ENCODE measurements at regions not wholly inside any gene's neighbourhood (a gene's known extent, or its start where the extent isn't known, plus 50 kb on each side); places are given as distances from the start of the nearest gene placed in this dataset.
"Not testable (repeated sequence)": the region's sequence is repeated elsewhere in the genome, so short reads cannot be mapped to it uniquely, and the experiment has no call there.

DNA sequence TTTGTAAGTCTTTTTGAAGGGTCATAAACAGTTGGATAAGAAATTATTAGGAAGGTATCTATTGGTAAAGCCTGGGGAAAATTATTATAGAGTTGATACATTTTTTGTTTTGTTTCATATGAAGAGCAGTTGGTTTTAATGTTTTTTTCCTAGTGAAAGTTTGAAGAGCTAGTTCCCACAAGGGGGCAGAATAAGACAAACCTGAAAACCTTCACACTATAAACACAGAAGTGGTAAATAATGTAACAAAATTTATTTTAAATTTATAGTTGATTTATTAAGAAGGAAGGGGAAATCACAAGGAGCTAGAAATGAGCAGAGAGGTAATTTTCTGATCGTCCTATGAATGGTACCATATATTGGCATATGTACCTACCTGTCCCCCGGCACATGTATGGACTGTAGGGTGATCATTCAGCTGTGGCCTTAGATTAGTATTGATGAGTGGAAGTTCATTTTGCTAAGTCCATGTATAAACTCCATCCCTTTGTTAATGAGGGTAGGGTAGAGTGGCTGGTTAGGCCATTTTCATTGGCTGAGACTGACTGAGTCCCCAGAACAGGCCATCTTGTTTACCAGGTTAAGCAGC is 116.3 kb downstream of the TANC2 start:
- no peak for DNase-seq

DNA sequence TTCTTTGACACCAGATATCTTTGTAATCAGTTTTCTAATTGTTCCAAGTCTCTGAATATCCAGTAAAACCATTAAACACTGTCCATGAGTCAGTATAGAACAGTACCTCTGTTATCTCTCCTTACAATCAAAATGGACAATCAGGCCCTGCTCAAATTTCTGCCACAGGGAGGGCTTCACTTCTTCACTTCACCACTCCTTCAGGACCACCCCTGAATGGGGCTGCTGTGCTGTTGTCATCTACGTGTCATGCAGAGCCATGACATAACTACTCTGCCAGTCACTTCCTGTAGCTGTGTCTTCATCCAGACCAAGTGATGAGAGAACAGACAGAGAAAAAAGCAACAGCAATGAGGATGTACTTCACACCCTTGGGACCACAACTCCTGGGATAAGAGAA is 116.9 kb downstream of the TANC2 start:
- DNase-seq: no peak

DNA sequence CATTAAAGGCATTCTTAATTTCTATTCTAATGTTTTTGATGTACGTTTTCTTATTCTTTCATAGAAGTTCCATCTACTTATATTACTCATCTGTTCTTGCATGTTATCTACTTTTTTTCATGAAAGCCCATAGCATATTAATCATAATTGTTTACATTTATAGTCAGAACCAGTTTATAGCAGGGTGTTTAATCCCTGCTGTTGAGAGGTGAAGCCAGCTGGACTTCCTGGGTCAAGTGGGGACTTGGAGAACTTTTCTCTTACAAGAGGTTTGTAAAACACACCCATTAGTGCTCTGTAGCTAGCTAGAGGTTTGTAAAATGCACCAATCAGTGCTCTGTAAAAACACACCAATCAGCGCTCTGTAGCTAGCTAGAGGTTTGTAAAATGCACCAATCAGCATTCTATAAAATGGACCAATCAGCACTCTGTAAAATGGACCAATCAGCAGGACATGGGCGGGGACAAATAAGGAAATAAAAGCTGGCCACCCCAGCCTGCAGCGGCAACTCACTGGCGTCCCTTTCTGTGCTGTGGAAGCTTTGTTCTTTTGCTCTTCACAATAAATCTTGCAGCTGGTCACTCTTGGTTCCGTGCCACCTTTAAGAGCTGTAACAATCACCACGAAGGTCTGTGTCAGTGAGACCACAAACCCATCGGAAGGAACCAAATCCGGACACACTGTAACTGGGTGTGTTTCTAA is 120.6 kb downstream of the TANC2 start:
- DNase-seq: no peak

DNA sequence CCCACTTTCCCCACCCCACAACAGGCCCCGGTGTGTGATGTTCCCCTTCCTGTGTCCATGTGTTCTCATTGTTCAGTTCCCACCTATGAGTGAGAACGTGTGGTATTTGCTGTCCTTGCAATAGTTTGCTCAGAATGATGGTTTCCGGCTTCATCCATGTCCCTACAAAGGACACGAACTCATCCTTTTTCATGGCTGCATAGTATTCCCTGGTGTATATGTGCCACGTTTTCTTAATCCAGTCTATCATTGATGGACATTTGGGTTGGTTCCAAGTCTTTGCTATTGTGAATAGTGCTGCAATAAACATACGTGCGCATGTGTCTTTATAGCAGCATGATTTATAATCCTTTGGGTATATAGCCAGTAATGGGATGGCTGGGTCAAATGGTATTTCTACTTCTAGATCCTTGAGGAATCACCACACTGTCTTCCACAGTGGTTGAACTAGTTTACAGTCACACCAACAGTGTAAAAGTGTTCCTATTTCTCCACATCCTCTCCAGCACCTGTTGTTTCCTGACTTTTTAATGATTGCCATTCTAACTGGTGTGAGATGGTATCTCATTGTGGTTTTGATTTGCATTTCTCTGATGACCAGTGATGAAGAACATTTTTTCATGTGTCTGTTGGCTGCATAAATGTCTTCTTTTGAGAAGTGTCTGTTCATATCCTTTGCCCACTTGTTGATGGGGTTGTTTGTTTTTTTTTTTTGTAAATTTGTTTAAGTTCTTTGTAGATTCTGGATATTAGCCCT is 124.5 kb downstream of the TANC2 start:
- DNase-seq: not testable (repeated sequence)

DNA sequence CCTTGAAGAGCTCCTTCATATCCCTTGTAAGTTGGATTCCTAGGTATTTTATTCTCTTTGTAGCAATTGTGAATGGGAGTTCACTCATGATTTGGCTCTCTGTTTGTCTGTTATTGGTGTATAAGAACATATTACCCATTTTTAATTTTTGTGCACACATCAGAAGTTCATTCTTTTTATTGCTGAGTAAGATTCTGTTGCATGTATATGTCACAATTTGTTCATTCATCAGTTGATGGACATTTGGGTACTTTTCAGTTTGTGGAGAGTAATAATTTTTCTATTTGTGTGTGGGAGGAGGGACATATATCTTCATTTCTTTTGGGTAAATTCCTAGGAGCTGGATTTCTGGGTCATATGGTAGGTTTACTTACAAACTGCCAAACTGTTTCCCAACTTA is 125.9 kb downstream of the TANC2 start:
- not testable (repeated sequence) for DNase-seq

DNA sequence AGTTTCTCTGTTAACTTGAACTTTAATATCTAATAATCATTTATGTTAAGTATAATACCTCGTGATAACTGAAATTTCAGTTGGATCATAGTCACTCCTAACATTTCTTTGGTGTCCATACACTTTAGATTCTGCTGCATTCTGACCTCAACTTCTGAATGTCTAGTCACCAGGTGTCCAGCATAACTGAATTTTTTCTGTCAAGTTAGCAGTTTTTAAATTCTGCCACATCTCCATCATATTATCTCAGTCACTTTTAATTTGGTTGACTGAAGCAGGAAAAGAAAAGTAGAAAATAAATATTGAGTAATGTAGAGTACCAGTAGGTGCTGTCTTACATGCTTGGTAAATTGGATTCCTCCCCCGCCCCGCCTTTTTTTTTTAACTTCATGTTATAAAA is 128.6 kb downstream of the TANC2 start:
- DNase-seq: no peak

DNA sequence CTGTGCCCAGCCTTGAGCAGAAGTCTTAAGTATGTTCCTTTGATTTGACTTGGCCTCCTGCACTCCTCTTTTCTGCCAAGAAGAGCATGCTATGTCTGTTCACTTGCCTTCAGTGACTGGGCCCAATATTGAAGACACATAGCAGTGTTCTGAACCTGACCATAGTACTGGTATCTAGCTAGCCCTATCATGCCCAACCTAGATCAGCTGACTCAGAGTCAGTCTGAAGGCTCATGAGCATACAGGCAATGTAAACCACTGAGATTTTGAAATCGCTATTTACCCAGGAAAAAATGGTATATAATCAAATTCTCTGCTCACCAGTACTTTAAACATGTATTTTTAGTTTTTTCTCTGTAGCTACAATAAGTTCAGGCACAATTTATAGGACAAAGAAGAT is 129.4 kb downstream of the TANC2 start:
- no peak for DNase-seq

DNA sequence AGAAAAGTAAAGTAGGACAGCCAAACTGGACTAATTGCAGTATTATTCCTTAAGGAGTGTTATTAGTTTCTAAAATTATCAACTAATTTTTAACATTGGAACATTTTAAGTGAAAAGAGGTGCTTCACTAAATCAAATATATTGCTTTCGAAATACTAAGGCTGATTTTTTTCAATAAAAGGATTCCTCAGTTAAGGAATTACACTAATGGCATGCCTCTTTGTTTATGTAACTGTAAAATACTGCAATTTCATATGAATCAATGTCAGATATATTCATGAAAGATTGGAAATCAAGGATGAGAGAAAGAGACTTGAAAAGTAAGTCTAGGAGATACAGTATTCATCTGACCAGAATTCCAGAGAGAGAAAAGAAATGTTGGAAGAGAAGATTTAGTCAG is 129.8 kb downstream of the TANC2 start:
- DNase-seq: no peak

DNA sequence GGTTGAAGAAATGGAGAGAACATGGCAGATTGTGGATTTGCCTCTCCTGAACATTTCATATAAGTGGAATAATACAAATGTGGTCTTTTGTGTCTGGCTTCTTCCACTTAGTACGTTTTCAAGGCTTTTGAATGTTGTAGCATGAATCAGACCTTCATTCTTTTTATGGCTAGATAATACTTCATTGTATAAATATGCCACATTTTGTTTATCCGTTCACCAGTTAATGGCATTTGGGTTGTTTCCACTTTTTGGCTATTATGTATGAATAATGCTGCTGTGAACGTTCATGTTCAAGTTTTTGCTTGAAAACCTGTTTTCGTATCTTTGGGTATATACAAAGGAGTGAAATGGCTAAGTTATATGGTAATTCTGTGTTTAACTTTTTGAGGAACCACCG is 130.4 kb downstream of the TANC2 start:
- no peak for DNase-seq

DNA sequence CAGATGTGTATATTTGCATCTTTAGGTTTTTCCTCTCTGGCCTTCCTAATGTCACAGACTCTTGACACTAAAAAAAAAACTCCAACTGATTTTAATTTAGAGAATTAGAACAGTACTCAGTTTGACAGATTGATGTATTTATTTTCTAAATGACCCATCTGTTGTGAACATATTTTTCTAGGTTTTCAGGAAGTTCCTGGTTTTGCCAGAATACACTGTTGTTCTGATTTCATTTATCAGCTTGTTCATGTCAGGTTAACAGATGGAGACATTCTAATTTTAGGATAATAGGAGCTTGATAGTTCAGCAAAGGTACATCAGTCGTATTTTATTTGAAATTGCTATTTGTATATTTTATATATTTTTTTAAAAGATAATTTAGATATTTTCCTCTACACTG is 133.4 kb downstream of the TANC2 start:
- no peak for DNase-seq

DNA sequence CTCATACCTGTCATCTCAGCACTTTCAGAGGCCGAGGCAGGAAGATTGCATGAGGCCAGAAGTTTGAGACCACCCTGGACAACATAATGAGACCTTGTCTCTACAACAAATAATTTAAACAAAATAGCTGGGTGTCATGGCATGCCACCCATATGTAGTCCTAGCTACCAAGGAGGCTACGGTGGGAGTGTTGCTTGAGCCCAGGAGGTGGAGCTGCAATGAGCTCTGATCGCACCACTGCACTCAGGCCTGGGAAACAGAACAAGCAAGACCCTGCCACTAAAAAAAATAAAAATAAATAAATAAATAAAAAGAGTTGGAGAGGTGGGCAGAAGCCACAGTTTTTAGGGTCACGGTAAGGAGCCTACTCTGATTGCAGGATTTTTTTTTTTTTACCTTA is 136.0 kb downstream of the TANC2 start:
- DNase-seq: no peak

DNA sequence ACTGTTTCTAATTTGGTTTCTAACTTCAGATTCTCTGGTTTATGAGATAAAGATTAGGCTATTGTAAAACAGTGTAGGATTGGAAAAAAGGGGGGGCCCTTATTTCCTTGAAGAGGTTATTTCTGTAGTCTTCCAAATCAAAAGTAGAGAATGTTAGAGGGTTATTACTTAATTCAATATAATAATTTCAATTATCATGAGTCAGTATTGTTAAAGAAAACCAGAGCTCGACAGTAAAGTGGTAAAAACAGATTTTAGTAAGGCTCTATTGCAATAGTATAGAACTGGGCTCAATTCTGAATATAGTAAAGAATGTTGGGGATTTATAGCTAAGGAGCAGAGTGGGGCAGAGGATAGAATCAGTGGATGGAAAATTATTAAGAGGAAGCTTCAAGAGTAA is 140.0 kb downstream of the TANC2 start:
- DNase-seq: no peak

DNA sequence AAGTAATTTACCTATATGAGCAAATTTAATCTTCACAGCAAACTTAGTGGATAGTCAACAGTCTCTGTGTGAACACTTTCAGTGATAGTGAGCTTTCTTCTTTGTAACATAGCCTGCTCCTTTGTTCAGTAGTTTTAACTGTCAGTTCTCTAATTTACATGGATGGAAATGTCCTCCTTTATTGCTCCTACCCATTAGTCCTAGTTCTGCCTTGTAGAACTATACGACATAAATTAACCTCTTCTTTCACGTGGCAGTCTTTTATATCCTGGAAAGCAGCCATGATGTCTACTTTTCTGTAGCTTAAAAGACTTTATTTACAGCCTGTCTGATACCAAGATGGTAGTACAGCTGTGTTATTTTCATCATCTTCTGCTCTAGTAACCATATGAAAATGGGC is 143.6 kb downstream of the TANC2 start:
- no peak for DNase-seq

DNA sequence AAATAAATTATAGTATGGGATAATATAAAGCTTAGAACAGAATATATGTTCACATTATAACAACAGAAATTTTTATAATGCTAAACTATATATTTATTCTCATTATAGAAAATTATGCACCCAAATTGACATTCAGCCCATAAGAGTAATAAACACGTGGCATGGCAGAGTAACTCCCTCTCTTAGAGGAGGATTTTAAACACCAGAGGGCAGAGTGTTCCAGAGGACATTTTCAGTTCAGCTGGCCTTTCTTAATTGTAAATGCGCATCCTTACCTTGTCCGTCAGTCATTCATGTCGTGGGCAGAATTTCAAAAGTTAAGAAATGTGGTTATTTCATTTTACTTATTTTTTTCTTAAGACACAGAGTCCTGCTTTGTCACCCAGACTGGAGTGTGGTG is 147.1 kb downstream of the TANC2 start:
- no peak for DNase-seq

DNA sequence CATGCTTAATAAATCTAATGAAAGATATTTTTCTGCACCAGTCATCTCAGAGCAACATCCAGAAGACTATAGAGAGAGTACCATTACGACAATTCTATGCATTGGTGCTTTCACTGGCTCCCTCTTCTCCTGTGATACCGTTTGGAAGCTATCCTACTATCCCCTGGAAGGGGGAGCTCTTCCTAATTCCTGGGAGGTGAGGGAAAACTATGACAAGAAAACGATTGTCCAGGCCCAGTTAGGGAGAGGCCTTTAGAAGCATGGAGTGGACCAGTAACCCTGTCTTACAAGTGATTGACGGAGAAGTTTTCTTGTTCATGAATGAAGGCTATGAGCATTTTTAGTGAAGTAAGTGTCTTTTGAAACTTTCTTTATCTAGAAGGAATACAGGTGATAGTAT is 150.2 kb downstream of the TANC2 start:
- DNase-seq: no peak

DNA sequence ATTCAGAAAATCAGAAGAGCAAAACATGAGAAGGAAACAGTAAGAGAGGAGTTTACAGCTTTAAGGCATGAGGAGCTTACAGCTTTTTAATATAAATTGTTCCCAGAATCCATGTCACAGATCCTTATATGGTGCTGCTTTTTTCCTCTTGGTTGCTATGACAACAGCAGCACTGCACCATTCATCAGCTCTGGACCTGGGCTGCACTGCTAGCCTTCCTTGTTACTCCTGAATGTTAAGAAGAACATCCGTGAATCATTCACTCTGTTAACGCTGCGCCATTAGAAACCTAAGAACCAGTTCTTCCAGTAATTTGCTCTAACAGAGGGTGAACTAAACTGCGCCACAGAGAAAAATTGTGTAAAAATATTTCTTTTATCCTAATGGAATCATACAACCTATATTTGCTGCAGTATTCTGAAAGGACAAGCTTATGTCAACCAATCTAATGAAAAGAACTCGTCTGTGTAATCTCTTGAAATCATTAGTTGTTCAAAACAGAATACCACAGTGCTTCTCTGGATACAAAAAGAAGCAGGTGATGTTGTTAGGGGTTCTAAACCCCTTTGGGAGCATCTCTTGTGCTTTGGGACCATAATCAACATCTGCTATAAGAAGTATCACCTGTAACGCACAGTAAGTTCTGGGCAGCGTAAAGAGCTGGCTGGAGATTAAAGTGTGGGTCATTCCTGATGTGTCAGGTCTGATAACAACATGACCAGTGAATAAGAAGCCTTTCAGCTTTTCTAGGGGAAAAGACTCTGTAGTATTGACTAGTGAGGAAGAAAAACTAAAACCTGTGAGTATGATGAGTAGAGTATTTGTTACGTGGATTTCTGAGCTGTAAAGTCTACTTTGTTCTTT is 151.2 kb downstream of the TANC2 start:
- DNase-seq: no peak

DNA sequence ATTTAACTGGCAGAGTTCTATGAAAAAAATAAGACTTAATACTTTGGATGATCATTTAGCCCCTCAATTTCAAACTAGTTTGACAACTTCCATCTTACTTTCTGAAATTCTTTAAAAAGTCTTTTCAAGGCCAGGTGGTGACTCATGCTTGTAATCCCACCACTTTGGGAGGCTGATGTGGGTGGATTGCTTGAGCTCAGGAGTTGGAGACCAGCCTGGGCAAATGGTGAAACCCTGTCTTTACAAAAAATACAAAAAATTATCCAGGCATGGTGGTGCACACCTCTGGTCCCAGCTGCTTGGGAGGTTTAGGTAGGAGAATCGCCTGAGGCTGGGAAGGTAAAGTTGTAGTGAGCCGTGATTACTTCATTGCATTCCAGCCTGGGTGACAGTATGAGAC is 154.4 kb downstream of the TANC2 start:
- DNase-seq: no peak

DNA sequence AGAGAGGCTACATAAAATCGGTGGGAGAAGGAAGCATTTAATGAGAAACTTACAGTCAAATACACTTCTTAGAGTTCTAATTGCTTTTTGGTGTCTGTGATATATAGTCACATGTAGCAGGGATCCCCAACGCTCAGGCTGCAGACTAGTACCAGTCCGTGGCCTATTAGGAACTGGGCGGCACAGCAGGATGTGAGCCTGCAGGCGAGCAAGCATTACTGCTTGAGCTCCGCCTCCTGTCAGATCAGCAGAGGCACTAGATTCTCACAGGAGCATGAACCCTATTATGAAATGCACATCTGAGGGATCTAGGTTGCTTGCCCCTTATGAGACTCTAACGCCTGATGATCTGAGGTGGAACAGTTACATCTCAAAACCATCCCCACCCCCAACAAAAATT is 158.5 kb downstream of the TANC2 start:
- no peak for DNase-seq

DNA sequence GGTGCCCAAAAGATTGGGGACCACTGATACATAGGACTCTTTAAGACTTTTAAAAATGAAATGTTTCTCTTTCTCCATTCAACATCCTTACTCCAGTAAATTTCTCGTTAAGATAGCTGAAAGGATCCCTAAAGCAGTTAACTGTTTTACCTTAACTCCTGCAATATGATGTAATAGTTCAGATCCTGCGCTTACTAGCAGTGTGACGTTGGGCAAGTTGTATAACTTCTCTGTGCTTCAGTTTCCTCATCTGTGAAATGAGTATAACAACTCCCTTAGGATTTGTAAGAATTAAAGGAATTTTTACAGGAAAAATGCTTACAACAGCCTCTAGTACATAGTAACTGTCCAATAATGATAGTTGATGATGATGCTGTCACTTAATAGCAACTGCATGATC is 158.9 kb downstream of the TANC2 start:
- no peak for DNase-seq

DNA sequence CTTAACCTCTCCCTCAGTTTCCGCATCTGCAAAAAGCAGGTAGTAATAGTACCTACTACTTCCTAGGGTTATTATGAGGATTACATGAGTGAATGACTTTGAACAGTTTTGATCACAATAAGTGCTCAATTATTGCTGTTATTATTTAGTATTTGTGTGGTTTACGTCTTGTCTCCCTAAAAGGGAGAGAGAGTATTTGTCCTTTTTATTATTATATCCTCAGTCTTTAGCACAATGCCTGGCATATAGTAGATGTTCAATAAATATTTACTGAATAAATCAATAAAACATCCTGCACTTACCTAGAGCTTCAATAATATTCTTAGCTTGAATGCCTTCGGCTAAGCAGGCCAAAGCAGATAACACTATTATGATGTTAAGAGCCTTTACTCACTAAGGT is 160.0 kb downstream of the TANC2 start:
- no peak for DNase-seq

DNA sequence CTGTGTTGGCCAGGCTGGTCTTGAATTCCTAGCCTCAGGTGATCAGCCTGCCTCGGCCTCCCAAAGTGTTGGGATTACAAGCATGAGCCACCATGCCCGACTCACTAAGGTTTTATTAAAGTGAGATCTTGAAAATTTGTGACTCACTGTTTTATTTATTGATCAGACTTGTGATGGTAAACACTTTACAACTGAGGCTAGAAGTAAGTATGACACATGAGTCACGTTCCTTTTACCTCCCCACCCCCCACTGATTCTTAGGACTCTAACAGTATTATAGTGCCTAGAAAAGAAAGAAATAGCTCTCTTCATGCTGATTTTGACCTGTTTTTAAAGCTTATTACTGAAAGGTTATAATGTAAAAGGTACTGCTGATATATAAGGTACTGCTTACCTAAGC is 160.6 kb downstream of the TANC2 start:
- DNase-seq: no peak

DNA sequence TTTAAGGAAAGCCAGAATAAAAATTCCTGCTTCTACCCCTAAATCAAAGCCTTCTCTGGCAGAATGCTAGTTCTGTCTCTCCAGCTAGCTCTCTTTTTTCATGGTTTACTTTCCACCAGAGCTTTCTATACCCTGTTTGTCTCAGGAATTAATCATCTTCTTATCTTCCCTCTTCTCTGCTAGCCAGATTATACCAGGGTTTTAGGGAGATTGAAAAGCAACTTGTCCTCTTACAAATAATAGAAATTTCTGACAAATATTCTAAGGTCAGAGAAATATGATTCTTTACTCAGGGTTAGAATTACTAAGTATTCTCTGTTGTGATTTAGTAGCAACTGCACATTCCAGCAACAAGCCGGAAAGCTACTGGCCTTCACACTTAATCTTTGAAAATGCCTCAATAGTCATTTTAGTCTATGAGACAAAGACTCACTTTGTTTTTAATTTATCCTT is 166.4 kb downstream of the TANC2 start:
- DNase-seq: no peak

DNA sequence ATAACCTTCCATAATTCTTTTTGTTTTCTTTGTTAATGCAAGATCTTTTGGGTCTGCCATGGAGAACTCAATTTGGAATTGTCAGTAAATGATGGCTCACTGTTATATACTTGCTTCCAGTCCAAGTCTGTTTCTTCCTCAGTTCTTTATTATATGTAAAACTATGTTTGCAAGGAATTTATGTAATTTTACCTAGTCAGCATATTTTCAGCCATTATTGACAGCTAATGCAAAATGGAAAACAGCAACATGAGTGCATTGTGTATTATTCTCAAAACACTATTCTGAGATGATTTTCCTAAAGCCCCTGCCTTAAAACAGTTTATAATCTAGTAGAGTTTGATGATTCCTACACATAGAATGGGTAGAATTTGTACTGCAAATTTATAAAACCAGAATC is 167.5 kb downstream of the TANC2 start:
- DNase-seq: no peak
